ENCODE measurements at regions not wholly inside any gene's neighbourhood (a gene's known extent, or its start where the extent isn't known, plus 50 kb on each side); places are given as distances from the start of the nearest gene placed in this dataset.

GRCh38 chr1:231094421-231094820 is 54.4 kb upstream of the FAM89A start:
- TF ChIP-seq CTCF (IDR thresholded peaks at IDR 0.05; ENCODE audit: control extremely low read depth in 1 of 3, insufficient read depth in 1 of 3, low read depth in 1 of 3, low read length in 3 of 3) (no peak), POLR2AphosphoS5 (IDR thresholded peaks at IDR 0.05; ENCODE audit: low read depth, low read length) (no peak), EP300 (IDR thresholded peaks at IDR 0.05; ENCODE audit: borderline replicate concordance in 1 of 2, low read depth in 2 of 2, low read length in 2 of 2) (no peak), JUN (IDR thresholded peaks at IDR 0.05; ENCODE audit: low read depth, low read length) (no peak), SUZ12 (IDR thresholded peaks at IDR 0.05; ENCODE audit: low read length) (no peak), SP4 (IDR thresholded peaks at IDR 0.05; ENCODE audit: low read length) (no peak), GABPA (IDR thresholded peaks at IDR 0.05; ENCODE audit: borderline replicate concordance, insufficient read depth, low read length) (no peak), USF2 (IDR thresholded peaks at IDR 0.05; ENCODE audit: low read length) (no peak), RFX5 (IDR thresholded peaks at IDR 0.05; ENCODE audit: borderline replicate concordance, low read depth, low read length) (no peak), EZH2 (IDR thresholded peaks at IDR 0.05; ENCODE audit: low read depth, low read length, severe bottlenecking) (no peak), TAF1 (IDR thresholded peaks at IDR 0.05; ENCODE audit: low read depth, low read length) (no peak), CEBPB (IDR thresholded peaks at IDR 0.05; ENCODE audit: low read depth, low read length) (no peak)
